HG02763 (cell line): ENCODE measurements at regions not wholly inside any gene's neighbourhood (a gene's known extent, or its start where the extent isn't known, plus 50 kb on each side); places are given as distances from the start of the nearest gene placed in this dataset.

Source experiments
- ATAC-seq: cut with Tn5 transposase; IDR thresholded peaks from one replicate; pipeline ENCODE4 v1.9.1; 2021; ENCODE audit warnings: mild to moderate bottlenecking, moderate library complexity; ENCODE audit not compliant: unreplicated experiment

GRCh38 chr5:112625246-112625645 is 112.4 kb upstream of the APC start:
- no peak for ATAC-seq

GRCh38 chr5:112625689-112626438 is 111.8 kb upstream of the APC start:
- no peak for ATAC-seq

DNA sequence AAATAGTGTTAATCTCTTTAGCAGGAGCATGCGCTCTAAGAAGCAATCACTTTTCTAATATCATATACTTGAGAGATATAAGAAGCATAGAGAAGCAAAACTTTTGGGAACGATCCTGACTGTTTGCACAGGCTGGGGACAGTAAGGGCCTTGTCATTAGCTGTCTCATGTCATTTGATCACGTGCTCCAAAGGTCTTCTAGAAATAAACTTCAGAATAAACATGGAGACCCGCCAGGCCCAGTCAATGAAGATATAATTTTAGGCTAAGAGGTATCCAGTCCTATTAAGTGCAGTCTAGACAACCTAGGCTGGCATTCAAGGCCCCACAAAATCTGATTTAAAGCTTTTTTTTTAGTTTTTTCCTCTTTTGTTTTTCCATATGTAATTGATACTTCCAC is 111.0 kb upstream of the APC start:
- ATAC-seq = no peak

DNA sequence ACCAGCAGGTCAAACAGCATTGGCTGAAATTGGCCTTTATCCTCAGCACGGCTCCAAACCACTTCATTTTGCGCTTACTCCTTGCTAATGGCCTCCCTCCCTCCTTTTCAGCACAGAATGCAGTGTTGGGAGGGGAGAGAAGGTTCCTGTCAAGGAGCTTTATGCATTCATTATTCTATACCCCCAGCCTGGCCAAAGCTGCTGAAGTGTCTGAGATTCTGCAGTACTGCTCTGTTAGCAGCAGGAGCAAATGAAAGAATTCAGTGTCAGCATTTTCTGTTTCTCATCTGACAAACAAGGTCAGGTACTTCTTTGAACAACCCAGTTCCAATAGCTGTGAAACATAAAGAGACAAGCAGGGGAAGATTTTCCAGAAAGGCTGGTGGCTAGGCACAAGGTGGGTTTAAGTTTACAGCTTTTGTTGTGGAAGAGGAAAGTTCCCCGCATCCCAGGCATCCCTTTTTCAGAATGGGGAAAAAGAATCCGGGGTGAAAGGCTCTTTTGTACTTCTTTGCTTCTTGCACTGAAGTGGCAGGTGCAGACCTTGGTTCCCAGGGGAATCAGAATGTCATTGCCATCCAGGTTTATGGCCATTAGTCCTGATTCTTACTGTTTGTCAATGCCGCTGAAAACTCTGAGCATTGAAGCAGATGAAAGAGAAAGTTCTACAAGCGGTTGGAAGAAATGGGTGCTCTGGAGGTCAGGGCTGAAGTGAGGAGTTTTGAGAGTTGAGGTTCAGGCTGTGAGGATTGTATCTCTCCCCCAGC is 109.3 kb upstream of the APC start:
- ATAC-seq = no peak

GRCh38 chr5:112630246-112631009 is 107.3 kb upstream of the APC start:
- no peak for ATAC-seq

DNA sequence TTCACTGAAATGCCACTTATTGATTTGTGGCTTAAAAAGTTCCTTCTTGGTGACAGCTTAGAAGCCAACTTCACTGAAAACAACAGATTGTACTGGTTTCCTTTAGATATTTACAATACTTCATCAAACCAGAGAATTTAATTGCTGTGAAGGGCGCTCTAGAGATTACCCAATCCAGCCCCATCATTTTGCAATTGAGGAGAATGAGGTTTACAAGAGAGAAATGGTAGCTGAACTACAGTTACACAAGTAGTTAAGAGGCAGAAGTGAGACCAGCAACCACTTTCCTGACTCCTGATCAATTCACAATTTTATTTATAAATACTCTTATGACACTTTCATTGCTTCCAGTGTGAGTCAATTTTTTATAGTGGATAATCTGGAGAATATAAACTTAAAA is 103.5 kb upstream of the APC start:
- no peak for ATAC-seq

DNA sequence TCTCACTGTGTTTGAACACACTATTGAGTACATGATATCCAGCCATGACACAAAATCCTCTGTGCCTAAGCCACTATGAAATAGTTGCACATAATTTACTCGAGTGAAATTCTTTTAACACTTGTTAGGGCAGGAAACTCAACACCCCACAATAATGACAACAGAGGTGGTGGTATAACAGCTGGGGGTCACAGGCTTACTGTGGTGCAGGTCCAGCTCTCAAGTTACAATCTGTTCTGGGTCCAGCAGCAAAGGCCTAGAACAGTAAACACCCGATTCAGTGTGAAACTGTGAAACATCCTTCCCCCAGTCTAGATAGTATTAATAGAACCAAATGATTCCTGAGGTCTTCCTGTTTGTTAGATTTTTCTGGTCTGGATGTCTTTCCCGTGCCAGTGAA is 102.9 kb upstream of the APC start:
- ATAC-seq = no peak

DNA sequence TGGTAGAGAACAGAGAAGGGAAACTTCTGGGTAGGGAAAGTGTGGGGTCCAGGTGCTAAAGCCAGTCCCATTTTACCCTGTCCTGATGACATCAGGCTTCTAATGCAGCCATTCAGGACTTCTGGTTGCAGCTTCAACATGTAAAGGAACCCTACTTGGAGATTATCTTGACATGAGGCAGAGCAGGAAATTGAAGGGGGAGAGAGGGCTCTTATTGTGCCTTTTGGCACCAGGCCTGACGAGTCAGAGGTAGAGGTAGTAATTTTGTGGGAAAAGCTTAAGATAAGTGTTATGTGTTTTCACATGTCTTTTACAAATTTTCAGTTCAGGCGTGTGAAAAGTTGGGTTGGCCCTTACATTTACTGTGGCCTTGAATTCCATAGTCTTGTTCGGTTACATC is 102.4 kb upstream of the APC start:
- no peak for ATAC-seq

DNA sequence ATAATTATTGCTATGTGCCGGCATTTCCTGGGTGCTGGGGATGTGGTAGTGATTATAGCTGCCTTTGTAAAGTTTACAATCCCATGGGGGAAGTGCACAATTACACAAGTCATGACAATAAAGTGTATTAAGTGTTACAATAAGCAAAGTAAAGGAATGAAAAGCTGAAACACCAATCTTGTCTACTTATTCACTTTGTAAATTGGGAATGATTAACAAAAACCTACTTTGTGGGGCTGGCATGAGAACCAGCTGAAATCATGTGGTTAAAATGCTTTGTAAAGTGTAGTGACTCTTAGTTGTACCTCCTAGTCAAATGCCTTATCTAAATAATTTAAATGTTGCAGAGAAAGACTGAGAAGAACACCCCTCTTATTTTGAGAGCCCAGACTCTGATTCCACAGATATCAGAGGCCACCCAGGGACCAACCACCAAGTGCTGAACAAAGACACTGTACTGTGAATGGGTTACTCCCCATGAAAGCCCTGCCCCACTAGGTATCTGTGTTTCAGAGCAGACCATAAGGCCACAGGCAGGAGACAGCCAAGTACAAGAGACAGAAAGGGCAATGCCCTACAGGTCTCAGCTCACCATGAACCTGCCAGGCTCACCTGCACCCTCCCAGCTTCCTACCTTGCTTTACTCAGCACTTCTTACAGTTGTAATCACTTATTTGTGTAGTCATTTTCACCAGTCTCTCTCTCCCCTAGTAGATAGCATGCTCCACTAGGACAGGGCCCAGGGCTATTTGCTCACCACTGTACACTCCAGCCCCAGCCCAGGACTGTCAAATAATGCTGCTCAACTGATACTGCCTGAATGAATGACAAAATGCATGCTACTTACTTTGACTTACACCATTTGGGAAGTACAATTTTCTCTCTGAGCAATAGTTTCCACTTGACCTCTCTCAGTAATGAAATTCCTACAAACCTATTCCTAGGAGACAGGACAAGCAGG is 101.6 kb upstream of the APC start:
- ATAC-seq = no peak

GRCh38 chr5:112636751-112637150 is 100.9 kb upstream of the APC start:
- ATAC-seq = no peak

DNA sequence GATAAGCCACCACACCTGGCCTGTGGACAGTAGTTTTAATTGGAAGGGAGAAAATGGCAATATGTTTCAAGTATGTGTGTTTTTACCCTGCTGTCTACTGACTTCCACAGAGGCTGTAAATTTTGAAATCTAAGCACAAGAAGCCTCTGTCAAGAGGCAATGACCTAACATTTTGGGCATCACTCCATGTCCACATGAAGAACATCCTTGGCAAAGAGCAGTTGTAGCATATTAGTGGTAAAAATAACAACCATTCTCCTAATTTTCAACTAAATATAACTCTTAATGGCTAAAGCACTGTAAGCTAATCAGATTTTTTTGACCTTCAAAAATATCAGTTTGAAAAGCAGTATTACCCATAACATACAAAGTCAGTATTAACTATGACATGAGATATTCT is 100.3 kb upstream of the APC start:
- ATAC-seq = no peak

GRCh38 chr5:112640546-112640945 is 97.1 kb upstream of the APC start:
- no peak for ATAC-seq

GRCh38 chr5:112641515-112642110 is 96.1 kb upstream of the APC start:
- no peak for ATAC-seq

GRCh38 chr5:112642885-112643284 is 94.8 kb upstream of the APC start:
- no peak for ATAC-seq

- no peak for ATAC-seq
Measured at GRCh38 chr5:112643339-112643971, 94.2 kb upstream of the APC start.

GRCh38 chr5:112646139-112646936 is 91.3 kb upstream of the APC start:
- no peak for ATAC-seq

DNA sequence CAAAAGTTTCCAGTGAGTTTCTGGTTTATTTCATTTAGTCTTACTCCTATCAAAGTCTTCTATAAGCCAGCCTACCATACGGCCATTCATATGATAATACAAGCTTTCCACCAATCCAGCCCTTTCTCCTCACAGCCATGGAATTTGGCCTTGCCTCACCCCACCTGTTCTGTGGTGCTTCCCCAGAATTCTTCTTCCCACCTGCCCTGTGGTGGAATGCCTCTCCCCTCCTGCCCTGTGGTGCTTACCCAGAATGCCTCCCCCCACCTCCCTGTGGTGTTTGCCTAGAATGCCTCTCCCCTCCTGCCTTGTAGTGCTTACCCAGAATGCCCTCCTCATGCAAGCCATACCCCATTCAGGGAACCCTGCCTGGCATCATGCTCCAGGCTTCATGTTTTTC is 90.3 kb upstream of the APC start:
- no peak for ATAC-seq

- ATAC-seq = no peak
Measured at GRCh38 chr5:112648264-112648663, 89.4 kb upstream of the APC start.

- no peak for ATAC-seq
Measured at GRCh38 chr5:112649882-112650281, 87.8 kb upstream of the APC start.
